NB4 (cell line): ENCODE measurements at regions not wholly inside any gene's neighbourhood (a gene's known extent, or its start where the extent isn't known, plus 50 kb on each side); places are given as distances from the start of the nearest gene placed in this dataset.

ENCODE experiments used
- DNase-seq: peaks from one replicate; pipeline ENCODE4 v3.0.0; 2010; ENCODE audit warnings: low read depth
- H3K4me3 ChIP-seq: one replicate; pipeline ENCODE4 v1.5.1; 2011; ENCODE audit warnings: mild to moderate bottlenecking, low read depth, low read length, moderate library complexity
- MYC ChIP-seq: IDR thresholded peaks from 2 replicates; pipeline ENCODE4 v1.6.1; 2011; ENCODE audit warnings: low read depth, low read length
- POLR2A ChIP-seq: IDR thresholded peaks from 2 replicates; pipeline ENCODE4 v1.6.1; 2011; ENCODE audit warnings: mild to moderate bottlenecking; ENCODE audit not compliant: insufficient read length; ENCODE audit errors: extremely low read depth
- TF ChIP-seq, protein P1 (sequence below): IDR thresholded peaks from 2 replicates; pipeline ENCODE4 v1.6.1; 2011; ENCODE audit warnings: low read depth, low read length
- TF ChIP-seq, protein P2 (sequence below): IDR thresholded peaks from one replicate; pipeline ENCODE4 v1.5.1; 2012; ENCODE audit warnings: low read depth, low read length

- TF ChIP-seq, protein P1, sequence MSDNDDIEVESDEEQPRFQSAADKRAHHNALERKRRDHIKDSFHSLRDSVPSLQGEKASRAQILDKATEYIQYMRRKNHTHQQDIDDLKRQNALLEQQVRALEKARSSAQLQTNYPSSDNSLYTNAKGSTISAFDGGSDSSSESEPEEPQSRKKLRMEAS: no peak
- no peak for TF ChIP-seq POLR2A
- TF ChIP-seq, protein P2, sequence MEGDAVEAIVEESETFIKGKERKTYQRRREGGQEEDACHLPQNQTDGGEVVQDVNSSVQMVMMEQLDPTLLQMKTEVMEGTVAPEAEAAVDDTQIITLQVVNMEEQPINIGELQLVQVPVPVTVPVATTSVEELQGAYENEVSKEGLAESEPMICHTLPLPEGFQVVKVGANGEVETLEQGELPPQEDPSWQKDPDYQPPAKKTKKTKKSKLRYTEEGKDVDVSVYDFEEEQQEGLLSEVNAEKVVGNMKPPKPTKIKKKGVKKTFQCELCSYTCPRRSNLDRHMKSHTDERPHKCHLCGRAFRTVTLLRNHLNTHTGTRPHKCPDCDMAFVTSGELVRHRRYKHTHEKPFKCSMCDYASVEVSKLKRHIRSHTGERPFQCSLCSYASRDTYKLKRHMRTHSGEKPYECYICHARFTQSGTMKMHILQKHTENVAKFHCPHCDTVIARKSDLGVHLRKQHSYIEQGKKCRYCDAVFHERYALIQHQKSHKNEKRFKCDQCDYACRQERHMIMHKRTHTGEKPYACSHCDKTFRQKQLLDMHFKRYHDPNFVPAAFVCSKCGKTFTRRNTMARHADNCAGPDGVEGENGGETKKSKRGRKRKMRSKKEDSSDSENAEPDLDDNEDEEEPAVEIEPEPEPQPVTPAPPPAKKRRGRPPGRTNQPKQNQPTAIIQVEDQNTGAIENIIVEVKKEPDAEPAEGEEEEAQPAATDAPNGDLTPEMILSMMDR: no peak
- TF ChIP-seq MYC: no peak
- no peak overlapping the region for H3K4me3 ChIP-seq
- no peak for DNase-seq
These were observed 1821.0 kb downstream of the EFNA5 start for GRCh38 chr5:105849701-105850100.

GRCh38 chr5:105840800-105841199 lies 1829.9 kb downstream of the EFNA5 start:
- TF ChIP-seq, protein P1: no peak
- TF ChIP-seq, protein P2: no peak
- TF ChIP-seq POLR2A (no peak), MYC (no peak)
- DNase-seq: no peak

GRCh38 chr5:105836887-105837286 lies 1833.8 kb downstream of the EFNA5 start:
- DNase-seq: no peak
- TF ChIP-seq POLR2A: no peak
- no peak for TF ChIP-seq MYC
- TF ChIP-seq, protein P1: no peak
- TF ChIP-seq, protein P2: no peak
- no peak overlapping the region for H3K4me3 ChIP-seq

More at GRCh38 chr5:105840800-105841199, 1829.9 kb downstream of the EFNA5 start:
- no peak overlapping the region for H3K4me3 ChIP-seq

DNA sequence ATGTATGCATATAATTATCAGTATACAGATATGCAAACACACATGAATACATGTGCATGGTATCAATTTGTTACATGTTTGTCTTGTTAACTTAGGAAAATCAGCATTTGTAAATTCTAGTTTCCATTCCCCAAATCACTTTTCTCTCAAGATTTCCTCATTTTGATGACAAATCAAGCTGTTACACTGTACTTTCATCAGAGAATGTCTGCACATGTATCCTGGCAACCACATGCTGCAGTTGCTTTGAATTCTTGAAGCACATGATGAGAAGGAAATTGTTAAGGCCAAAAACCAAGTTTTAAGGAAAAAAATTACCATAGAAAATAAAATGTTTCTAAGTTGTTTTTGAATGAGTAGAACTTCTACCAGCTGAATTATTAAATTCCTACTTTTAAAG lies 1834.5 kb downstream of the EFNA5 start:
- TF ChIP-seq, protein P1: no peak
- TF ChIP-seq MYC (no peak), POLR2A (no peak)
- TF ChIP-seq, protein P2: no peak
- no peak for DNase-seq
- H3K4me3 ChIP-seq: no peak overlapping the region

- no peak for TF ChIP-seq MYC
- TF ChIP-seq, protein P2: no peak
- no peak for TF ChIP-seq POLR2A
- TF ChIP-seq, protein P1: no peak
- H3K4me3 ChIP-seq: no peak overlapping the region
- no peak for DNase-seq
These were observed 1841.9 kb downstream of the EFNA5 start for GRCh38 chr5:105828821-105829220.

DNA sequence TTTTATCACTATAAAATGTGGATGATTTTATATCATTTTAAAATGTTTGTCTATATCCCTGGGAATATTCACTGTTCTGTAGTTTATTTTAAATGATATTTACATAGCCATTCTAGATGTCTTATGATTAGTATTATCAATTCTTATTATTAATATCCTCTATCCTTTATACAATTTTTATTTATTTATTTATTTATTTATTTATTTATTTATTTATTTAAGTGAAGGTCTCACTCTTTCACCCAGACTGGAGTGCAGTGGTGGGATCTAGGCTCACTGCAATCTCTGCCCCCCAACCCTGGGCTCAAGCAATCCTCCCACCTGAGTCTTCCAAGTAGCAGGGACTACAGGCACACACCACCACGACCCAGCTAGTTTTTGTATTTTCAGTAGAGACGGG lies 1848.9 kb downstream of the EFNA5 start:
- H3K4me3 ChIP-seq: no peak overlapping the region
- TF ChIP-seq POLR2A (no peak), MYC (no peak)
- TF ChIP-seq, protein P1: no peak
- TF ChIP-seq, protein P2: no peak
- no peak for DNase-seq
